Mesenchymal stem cell (in vitro differentiated cells and primary cell): ENCODE measurements at regions not wholly inside any gene's neighbourhood (a gene's known extent, or its start where the extent isn't known, plus 50 kb on each side); places are given as distances from the start of the nearest gene placed in this dataset.

ENCODE experiments used
- DNase-seq: peaks from one replicate; pipeline ENCODE4 v3.0.0-alpha.2; 2013
- H2AFZ ChIP-seq: one replicate; pipeline ENCODE4 v1.6.1; 2013; ENCODE audit warnings: low read depth, mild to moderate bottlenecking, control low read depth, inconsistent platforms, low read length, moderate library complexity
- H2AK5ac ChIP-seq: 2 replicates; pipeline ENCODE4 v1.6.1; 2013; ENCODE audit warnings: low read length, moderate library complexity, mild to moderate bottlenecking, inconsistent platforms; ENCODE audit not compliant: severe bottlenecking
- H2BK120ac ChIP-seq: one replicate; pipeline ENCODE4 v1.6.1; 2013; ENCODE audit warnings: low read depth, mild to moderate bottlenecking, inconsistent platforms, low read length, moderate library complexity
- H2BK12ac ChIP-seq, 2 experiments: one replicate each; pipeline ENCODE4 v1.6.1; 2013; ENCODE audit warnings: inconsistent platforms in 2 of 2, low read length in 2 of 2, mild to moderate bottlenecking in 2 of 2, moderate library complexity in 2 of 2, control low read depth in 1 of 2
- H2BK15ac ChIP-seq: one replicate; pipeline ENCODE4 v1.6.1; 2013; ENCODE audit warnings: mild to moderate bottlenecking, low read depth, inconsistent platforms; ENCODE audit not compliant: poor library complexity, severe bottlenecking
- H2BK5ac ChIP-seq: 2 replicates; pipeline ENCODE4 v1.6.1; 2013; ENCODE audit warnings: low read depth, mild to moderate bottlenecking, low read length, control low read depth, inconsistent platforms; ENCODE audit not compliant: poor library complexity, severe bottlenecking
- H3K14ac ChIP-seq, 2 experiments: one replicate each; pipeline ENCODE4 v1.6.1; 2013; ENCODE audit warnings: inconsistent platforms in 2 of 2, low read length in 2 of 2, control low read depth in 1 of 2, mild to moderate bottlenecking in 1 of 2, moderate library complexity in 1 of 2
- H3K18ac ChIP-seq, 2 experiments: one replicate each; pipeline ENCODE4 v1.6.1; 2013; ENCODE audit warnings: inconsistent platforms in 2 of 2, low read length in 2 of 2, control low read depth in 1 of 2, low read depth in 1 of 2, mild to moderate bottlenecking in 1 of 2
- H3K23ac ChIP-seq, 2 experiments: one replicate each; pipeline ENCODE4 v1.6.1; 2013; ENCODE audit warnings: inconsistent platforms in 2 of 2, low read length in 2 of 2, mild to moderate bottlenecking in 2 of 2, moderate library complexity in 2 of 2, control low read depth in 1 of 2
- H3K27ac ChIP-seq: 2 replicates; pipeline ENCODE4 v1.5.1; 2013; ENCODE audit warnings: mild to moderate bottlenecking, moderate library complexity, low read length, control low read depth, inconsistent platforms; ENCODE audit not compliant: poor library complexity, severe bottlenecking
- H3K27me3 ChIP-seq, 2 experiments: 2 replicates each; pipeline versions ENCODE4 v1.6.1 to v1.7.0; 2013; ENCODE audit warnings: low read length in 2 of 2, mild to moderate bottlenecking in 2 of 2, moderate library complexity in 2 of 2, control low read depth in 1 of 2, inconsistent platforms in 1 of 2; ENCODE audit not compliant: control insufficient read depth in 1 of 2, insufficient read depth in 1 of 2
- H3K36me3 ChIP-seq, 2 experiments: 2 replicates each; pipeline versions ENCODE4 v1.6.1 to v1.7.0; 2013; ENCODE audit warnings: low read length in 2 of 2, control low read depth in 1 of 2, inconsistent platforms in 1 of 2, low read depth in 1 of 2, mild to moderate bottlenecking in 1 of 2; ENCODE audit not compliant: insufficient read depth in 2 of 2, control insufficient read depth in 1 of 2
- H3K4ac ChIP-seq, 2 experiments: one replicate each; pipeline ENCODE4 v1.6.1; 2013; ENCODE audit warnings: inconsistent platforms in 2 of 2, low read length in 2 of 2, mild to moderate bottlenecking in 2 of 2, moderate library complexity in 2 of 2, control low read depth in 1 of 2, low read depth in 1 of 2
- H3K4me1 ChIP-seq: 2 replicates; pipeline ENCODE4 v1.6.1; 2013; ENCODE audit warnings: low read depth, low read length, control low read depth; ENCODE audit not compliant: control insufficient read depth, insufficient read depth
- H3K4me2 ChIP-seq: 2 replicates; pipeline ENCODE4 v1.6.1; 2013; ENCODE audit warnings: low read length, mild to moderate bottlenecking, inconsistent platforms; ENCODE audit not compliant: poor library complexity, severe bottlenecking
- H3K4me3 ChIP-seq, 2 experiments: 2 replicates each; pipeline versions ENCODE4 v1.5.1 to v1.7.0; 2013; ENCODE audit warnings: low read length in 2 of 2, mild to moderate bottlenecking in 2 of 2, control low read depth in 1 of 2, low read depth in 1 of 2; ENCODE audit not compliant: insufficient read depth in 1 of 2
- H3K79me1 ChIP-seq: replicated peaks from 2 replicates; pipeline ENCODE4 v1.6.1; 2013; ENCODE audit warnings: mild to moderate bottlenecking, control low read depth, low read length, inconsistent platforms; ENCODE audit not compliant: poor library complexity, severe bottlenecking
- H3K9ac ChIP-seq: 2 replicates; pipeline ENCODE4 v1.7.0; 2013; ENCODE audit warnings: mild to moderate bottlenecking, low read length, moderate library complexity
- H3K9me3 ChIP-seq: 2 replicates; pipeline ENCODE4 v1.7.0; 2013; ENCODE audit warnings: mild to moderate bottlenecking, low read length; ENCODE audit not compliant: control insufficient read depth
- H4K8ac ChIP-seq: one replicate; pipeline ENCODE4 v1.6.1; 2013; ENCODE audit warnings: inconsistent platforms, mild to moderate bottlenecking, low read length, moderate library complexity
- H4K91ac ChIP-seq: one replicate; pipeline ENCODE4 v1.6.1; 2013; ENCODE audit warnings: mild to moderate bottlenecking, low read length, inconsistent platforms
- WGBS: methylation state at CpG from one replicate; pipeline ENCODE4 v1.1.7; 2013; ENCODE audit warnings: mixed read lengths; 5-methylcytosine and 5-hydroxymethylcytosine counted together

DNA sequence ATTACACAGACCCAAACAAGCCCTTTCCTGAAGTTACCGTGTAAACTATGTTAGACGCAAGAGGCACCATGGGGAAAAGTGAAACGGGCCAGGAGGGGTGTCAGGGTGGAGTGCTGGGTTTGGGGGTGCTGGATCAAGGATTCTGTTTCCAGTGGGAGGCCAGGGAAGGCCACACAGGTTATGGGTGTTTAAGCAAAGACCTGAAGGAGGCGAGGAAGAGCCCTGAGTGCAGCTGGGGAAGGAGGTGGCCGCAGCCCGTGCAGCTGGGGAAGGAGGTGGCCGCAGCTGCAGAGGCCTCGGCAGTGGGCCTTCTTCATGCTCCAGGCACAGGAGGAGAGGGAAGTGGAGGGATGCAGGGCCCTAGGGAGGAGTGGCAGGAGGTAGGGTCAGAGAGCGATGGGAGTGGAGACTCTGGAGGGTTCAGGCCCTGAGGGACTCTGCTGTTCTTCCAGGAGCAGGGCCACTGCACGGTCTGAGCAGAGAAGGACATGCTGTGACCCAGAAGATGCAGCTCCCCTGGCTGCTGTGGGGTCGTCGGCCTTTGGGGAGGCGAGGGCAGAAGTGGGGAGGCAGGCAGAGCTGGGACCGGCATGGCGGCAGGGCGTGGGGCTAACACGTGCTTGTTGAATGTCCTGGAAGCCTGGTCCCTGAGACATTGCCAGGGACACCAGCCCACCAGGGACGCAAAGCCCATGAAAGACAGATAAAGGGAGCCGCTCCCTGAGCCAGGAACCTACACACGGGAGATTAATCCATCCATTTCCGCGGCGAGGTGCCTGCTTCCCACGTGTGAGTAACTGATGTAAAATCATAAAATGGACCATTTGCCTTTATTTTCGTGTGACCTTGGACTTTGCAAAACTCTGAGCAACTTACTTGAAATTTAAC lies 1049.1 kb downstream of the BRD1 start:
- H3K27me3 ChIP-seq = no peaks in the 10 kb centered on the region
- WGBS = 86% methylated on average over 25 of the region's 25 CpGs
- H3K4me2 ChIP-seq = no peak overlapping the region
- no peak overlapping the region for H2BK120ac ChIP-seq
- no peak overlapping the region for H3K18ac ChIP-seq
- no peaks in the 10 kb centered on the region for H3K36me3 ChIP-seq
- no peaks in the 10 kb centered on the region for H3K4me1 ChIP-seq
- H3K23ac ChIP-seq = no peak overlapping the region
- H3K9me3 ChIP-seq = peaks cover 27% of the 10 kb centered on the region
- no peak overlapping the region for H4K91ac ChIP-seq
- H3K14ac ChIP-seq = no peak overlapping the region
- no peak overlapping the region for H2AK5ac ChIP-seq
- H2BK12ac ChIP-seq = no peak overlapping the region
- H2BK5ac ChIP-seq = no peak overlapping the region
- no peak overlapping the region for H2AFZ ChIP-seq
- H3K27ac ChIP-seq = no peak overlapping the region
- H3K4ac ChIP-seq = no peak overlapping the region
- H3K4me3 ChIP-seq = no peak overlapping the region
- H3K79me1 ChIP-seq = no peaks in the 10 kb centered on the region
- no peak overlapping the region for H3K9ac ChIP-seq
- DNase-seq = no peak
- H4K8ac ChIP-seq = no peak overlapping the region
- no peak overlapping the region for H2BK15ac ChIP-seq

DNA sequence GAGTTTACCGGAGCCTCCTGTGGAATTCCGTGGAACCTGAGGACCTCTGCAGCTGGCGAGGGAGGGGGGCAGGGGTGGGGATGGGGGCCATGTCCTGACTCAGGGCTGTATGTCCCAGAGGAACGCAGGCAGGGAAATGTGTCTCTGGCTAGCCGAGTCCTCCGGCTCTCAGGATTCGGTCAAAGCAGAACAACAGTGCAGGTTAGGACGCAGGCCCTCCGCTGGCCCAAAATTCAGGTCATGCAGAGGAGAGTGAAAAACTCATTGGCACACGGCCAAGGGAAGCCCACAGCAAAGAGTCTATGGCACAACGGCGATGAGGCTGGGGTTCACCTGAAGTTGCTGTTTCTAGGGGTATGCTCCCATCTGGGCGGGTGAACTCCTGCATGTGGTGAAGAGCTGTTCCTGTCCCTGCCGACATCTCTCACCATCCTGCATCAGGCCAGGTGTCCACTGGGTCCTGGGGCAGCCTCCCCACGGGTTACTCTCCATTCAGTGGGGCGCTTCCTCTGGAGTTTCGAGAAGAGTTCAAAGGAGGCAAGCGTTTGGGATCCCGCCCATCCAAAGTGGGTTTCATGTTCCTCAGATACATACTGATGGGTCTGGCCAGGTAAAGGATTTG lies 1055.3 kb downstream of the BRD1 start:
- no peak overlapping the region for H3K4ac ChIP-seq
- H3K4me1 ChIP-seq = no peaks in the 10 kb centered on the region
- no peak overlapping the region for H3K14ac ChIP-seq
- no peak for DNase-seq
- no peak overlapping the region for H4K8ac ChIP-seq
- no peak overlapping the region for H2AK5ac ChIP-seq
- no peak overlapping the region for H3K4me2 ChIP-seq
- H3K27me3 ChIP-seq = no peaks in the 10 kb centered on the region
- peaks cover 36% of the 10 kb centered on the region for H3K9me3 ChIP-seq
- H3K27ac ChIP-seq = no peak overlapping the region
- no peak overlapping the region for H2AFZ ChIP-seq
- H2BK120ac ChIP-seq = no peak overlapping the region
- no peaks in the 10 kb centered on the region for H3K79me1 ChIP-seq
- H3K18ac ChIP-seq = no peak overlapping the region
- no peak overlapping the region for H2BK12ac ChIP-seq
- H3K9ac ChIP-seq = no peak overlapping the region
- H4K91ac ChIP-seq = no peak overlapping the region
- H2BK5ac ChIP-seq = no peak overlapping the region
- no peaks in the 10 kb centered on the region for H3K36me3 ChIP-seq
- 77% methylated on average over 19 of the region's 19 CpGs for WGBS
- H3K23ac ChIP-seq = no peak overlapping the region
- H2BK15ac ChIP-seq = no peak overlapping the region
- H3K4me3 ChIP-seq = no peak overlapping the region

- Histone ChIP-seq H3K4ac (no peak overlapping the region), H3K27ac (no peak overlapping the region), H4K91ac (no peak overlapping the region), H3K9ac (no peak overlapping the region), H2BK15ac (no peak overlapping the region), H4K8ac (no peak overlapping the region), H3K23ac (no peak overlapping the region), H2BK120ac (no peak overlapping the region), H3K4me1 (no peaks in the 10 kb centered on the region), H3K79me1 (no peaks in the 10 kb centered on the region), H2AK5ac (no peak overlapping the region), H2AFZ (no peak overlapping the region), H2BK12ac (no peak overlapping the region), H3K14ac (no peak overlapping the region), H3K36me3 (no peaks in the 10 kb centered on the region), H3K4me2 (no peak overlapping the region), H3K4me3 (no peak overlapping the region), H3K18ac (no peak overlapping the region), H3K27me3 (no peaks in the 10 kb centered on the region), H2BK5ac (no peak overlapping the region), H3K9me3 (peaks cover 26% of the 10 kb centered on the region)
- no peak for DNase-seq
- WGBS = 82% methylated on average over 3 of the region's 5 CpGs
Measured at GRCh38 chr22:48765595-48765994, 1062.1 kb downstream of the BRD1 start.

DNA sequence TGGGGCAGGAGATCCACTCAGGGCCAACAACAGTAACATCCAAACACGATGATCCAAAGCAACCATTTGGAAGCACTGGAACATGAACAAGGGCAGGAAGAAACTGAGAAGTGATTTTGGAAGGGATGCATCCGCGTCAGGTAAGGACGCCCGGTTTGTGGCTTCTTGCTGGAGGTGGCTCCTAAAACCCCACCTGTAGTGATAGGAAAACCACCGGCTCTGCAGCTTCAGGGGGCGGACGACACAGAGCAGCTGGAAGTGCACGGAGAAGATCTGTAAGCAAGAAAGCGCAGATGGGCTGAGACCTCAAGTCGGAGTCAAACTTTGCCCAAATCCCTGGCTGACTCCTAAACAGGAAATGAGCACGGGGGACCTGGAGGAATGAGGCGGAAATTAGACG lies 1066.1 kb downstream of the BRD1 start:
- WGBS = 83% methylated on average over 14 of the region's 14 CpGs
- H2AK5ac ChIP-seq = no peak overlapping the region
- no peak for DNase-seq
- H3K27me3 ChIP-seq = no peaks in the 10 kb centered on the region
- no peak overlapping the region for H3K9ac ChIP-seq
- H2BK15ac ChIP-seq = no peak overlapping the region
- H3K36me3 ChIP-seq = no peaks in the 10 kb centered on the region
- peaks cover 7% of the 10 kb centered on the region for H3K9me3 ChIP-seq
- no peak overlapping the region for H2BK12ac ChIP-seq
- no peak overlapping the region for H3K4ac ChIP-seq
- H2BK120ac ChIP-seq = no peak overlapping the region
- no peak overlapping the region for H3K4me3 ChIP-seq
- no peaks in the 10 kb centered on the region for H3K4me1 ChIP-seq
- no peak overlapping the region for H3K4me2 ChIP-seq
- H3K79me1 ChIP-seq = no peaks in the 10 kb centered on the region
- H2AFZ ChIP-seq = no peak overlapping the region
- no peak overlapping the region for H3K14ac ChIP-seq
- no peak overlapping the region for H3K23ac ChIP-seq
- no peak overlapping the region for H4K8ac ChIP-seq
- H4K91ac ChIP-seq = no peak overlapping the region
- no peak overlapping the region for H3K27ac ChIP-seq
- no peak overlapping the region for H2BK5ac ChIP-seq
- no peak overlapping the region for H3K18ac ChIP-seq
